GM18498 (cell line): ENCODE measurements at regions not wholly inside any gene's neighbourhood (a gene's known extent, or its start where the extent isn't known, plus 50 kb on each side); places are given as distances from the start of the nearest gene placed in this dataset.

ENCODE experiments used
- ATAC-seq: cut with Tn5 transposase; IDR thresholded peaks from one replicate; pipeline ENCODE4 v1.9.1; 2021; ENCODE audit warnings: mild to moderate bottlenecking, moderate library complexity; ENCODE audit not compliant: unreplicated experiment

DNA sequence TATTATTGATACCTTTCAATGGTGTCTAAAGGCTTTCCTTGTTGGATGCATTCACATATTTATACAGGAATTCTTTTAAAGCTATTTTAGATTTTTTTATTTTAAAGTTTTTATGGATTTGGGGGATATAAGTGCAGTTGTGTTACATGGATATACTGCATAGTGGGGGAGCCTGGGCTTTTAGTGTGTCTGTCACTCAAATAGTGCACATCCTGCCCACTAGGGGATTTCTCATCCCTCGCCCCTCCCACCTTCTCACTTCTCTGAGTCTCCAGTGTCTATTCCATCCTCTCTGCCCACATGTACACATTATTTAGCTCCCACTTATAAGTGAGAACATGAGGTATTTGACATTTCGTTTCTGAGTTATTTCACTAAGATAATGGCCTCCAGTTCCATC lies 154.0 kb upstream of the MKI67 start:
- no peak for ATAC-seq

DNA sequence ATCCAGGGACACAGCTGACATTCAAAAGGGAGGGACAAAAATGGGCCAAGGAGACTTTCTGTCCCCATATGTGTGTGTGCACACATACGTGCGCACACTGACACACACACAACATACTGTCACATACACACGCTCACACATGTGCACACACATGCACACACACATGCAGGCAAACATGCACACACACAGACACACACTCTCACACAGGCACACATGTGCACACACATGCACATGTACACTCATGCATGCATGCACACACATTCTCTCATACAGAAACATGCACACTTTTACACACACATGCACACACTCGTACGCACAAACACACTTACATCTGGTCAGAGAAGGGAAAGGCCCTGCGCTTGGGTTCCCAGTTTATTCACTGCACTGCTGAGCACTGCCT lies 155.1 kb upstream of the MKI67 start:
- ATAC-seq: no peak

DNA sequence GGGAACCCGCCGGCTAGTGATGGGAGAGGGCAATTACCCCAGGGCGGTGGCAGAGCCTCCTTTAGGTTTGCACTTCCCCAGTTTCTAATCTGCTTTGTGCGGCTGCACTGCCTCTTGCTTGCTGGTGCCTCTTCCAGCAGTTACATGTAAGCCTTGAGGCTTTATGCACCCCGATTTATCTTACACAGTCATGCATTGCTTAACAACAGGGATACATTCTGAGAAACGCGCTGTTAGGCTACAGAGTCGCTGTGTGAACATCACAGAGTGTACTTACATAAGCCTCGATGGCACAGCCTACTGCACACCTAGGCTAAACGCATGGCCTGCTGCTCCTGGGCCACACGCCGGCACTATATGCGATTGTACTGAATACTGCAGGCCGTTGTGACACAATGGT lies 155.6 kb upstream of the MKI67 start:
- ATAC-seq: no peak

DNA sequence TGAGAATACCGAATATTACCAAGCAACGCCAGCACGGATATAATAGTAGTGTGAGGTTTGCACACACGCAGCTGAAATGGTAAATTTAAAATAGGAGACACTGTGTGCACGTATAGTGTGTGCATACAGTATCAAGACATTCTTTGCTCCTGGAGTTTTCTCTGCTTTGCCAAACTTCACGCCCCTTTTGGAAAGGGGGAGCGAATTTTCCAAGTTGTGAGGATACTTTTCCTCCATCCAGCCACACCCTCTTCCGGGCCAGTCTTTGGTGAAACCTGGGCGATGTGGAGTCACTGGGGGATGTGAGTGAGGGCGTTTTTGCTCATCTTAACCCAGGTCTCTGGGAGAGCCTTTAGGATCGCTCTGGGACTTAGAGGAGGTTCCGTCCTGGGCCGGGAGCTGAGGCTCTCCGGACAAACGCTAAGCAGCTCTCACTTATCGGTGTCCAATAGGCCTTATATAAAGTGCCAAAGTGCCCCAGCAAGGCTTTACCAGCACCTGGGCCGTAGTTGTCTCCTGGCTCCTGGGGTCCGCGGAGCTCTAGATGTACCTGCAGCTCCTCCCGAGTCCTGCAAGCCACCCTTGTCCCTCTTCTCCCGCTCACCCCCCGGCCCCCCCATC lies 160.0 kb upstream of the MKI67 start:
- no peak for ATAC-seq

- no peak for ATAC-seq
These were observed 160.7 kb upstream of the MKI67 start for GRCh38 chr10:128286762-128287500.

- no peak for ATAC-seq
These were observed 161.7 kb upstream of the MKI67 start for GRCh38 chr10:128287921-128288320.

GRCh38 chr10:128289621-128290020 lies 163.4 kb upstream of the MKI67 start:
- ATAC-seq: no peak

- ATAC-seq: no peak
These were observed 168.8 kb upstream of the MKI67 start for GRCh38 chr10:128295003-128295402.

DNA sequence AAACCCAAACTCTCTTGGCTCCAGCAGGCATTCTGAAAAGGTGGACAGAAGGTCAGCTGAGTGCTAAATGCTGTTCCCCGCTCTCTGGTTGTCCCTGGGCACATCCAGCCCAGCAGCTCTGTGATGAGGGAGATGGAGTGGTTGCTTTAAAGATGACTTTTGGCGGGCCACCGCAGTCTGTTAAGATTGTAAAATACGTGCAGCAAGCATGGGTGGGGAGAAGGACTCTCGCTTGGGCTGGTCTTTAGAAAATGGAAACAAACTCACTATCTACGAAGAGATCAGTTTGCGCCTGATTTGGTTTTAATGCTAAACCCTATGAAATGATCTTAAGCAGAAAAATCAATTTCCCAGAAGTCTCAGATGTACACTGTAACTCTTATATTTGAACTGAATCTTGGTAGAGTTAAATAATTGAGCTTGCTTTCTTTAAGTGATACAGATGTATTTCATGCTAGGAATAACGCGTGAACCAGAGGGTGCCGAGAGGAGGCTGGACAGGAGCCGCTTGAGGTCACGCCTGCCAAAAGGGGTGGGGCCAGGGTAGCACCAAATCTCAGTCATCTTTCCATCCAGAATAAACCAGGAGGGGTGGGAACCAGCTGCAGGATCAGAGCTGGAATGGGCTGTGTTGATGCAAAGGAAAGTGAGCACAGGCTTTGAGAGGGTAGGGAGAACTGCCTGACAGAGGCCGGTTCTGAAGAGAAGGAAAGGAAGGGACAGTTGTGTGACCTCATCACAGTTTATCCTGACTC lies 170.2 kb upstream of the MKI67 start:
- ATAC-seq: no peak

DNA sequence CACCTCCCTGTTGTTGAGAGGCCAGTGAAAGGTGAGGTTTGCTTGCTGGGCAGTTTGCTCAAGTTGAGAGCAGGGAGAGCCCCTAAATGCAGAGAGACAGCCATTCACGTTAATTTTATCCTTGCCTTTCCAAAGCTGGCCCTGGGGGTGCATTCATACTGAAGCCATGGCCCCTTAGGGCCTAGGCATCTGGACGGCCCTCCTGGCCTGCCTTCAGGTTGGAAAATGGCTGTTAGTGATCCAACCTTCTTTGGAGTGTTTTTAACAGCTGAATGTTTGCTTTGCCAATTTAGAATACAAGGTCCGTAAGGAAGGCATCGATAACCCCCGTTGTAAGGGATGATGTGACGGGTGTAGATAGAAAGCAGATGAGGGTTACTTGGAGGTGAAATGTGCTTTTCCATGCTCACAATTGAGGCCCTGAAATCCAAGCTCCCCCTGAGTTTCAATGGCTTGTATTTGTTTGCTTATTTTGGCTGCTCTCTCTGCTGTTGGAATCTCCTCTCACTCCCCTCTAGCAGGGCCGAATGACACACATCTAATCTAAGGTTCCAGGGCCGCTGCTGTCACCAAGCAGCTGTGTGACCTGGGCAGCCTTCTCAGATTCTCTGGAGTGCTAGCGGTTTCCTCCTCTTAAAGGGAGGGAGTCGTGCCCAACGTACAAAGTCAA lies 171.6 kb upstream of the MKI67 start:
- no peak for ATAC-seq

DNA sequence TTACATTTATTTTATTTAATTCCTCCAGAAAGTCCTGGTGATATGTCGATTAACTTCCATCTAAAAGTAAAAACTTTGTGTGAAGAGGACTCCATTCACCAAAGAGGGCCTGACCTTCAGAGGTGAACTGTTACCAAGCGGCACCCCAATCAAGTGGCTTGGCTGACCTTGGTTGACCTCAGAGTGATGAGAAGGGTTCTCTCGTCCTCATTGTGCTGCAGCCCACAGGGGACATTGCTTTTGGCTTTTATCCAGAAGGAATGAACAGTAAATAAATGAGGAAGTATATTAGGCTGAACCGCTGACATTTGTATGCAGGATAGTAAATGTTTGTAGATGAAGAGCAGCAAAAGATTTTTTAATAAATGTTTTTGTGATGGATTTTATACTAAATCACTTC lies 172.4 kb upstream of the MKI67 start:
- no peak for ATAC-seq

DNA sequence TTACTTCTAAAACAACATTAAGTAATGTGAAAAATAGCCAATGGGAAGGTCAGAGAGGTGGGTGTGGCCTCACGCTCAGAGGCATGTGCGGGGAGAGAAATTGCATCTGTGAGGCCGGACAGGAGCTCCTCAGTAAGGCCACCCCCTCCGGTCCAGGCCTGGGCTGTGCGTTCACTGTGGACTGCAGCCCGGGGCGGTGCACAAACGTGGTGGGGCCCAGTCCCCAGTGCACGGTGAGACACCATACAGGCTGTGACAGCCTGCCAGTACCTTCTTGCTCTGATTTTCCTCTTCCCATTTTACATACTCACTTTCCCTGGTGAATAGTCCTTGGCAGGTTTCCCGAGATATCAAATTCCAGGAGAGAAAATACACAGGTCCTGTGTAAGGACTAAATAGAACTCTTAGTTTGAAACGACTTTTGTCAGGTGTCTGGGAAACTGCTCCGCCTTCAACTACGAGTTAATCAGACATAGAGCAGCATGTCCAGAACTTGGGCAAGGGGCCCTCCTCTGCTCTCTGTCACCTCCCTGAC lies 174.1 kb upstream of the MKI67 start:
- ATAC-seq: no peak

- ATAC-seq: no peak
These were observed 174.8 kb upstream of the MKI67 start for GRCh38 chr10:128301051-128301450.

GRCh38 chr10:128302808-128303207 lies 176.6 kb upstream of the MKI67 start:
- ATAC-seq: no peak

GRCh38 chr10:128304271-128304670 lies 178.0 kb upstream of the MKI67 start:
- no peak for ATAC-seq

GRCh38 chr10:128305601-128306345 lies 179.6 kb upstream of the MKI67 start:
- ATAC-seq: no peak

DNA sequence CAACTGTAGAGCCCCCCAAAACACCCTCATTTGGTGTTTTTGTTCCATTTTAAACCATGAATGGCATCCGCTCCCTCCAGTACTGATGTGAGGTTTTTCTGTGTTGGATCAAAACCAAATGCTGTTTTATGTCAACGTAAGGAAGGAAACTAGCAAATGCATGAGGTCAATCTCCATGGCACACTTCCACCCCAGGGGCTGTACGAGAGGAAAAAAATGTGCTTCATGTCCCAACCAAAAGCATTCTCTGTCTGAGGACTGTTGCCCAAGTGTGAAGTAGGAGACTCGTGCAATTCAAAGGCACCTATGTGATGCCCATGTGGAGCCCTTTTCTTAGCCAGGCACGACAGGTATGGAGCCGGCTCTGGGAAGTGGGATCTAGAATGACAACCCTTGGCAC lies 180.3 kb upstream of the MKI67 start:
- no peak for ATAC-seq

- no peak for ATAC-seq
These were observed 180.7 kb upstream of the MKI67 start for GRCh38 chr10:128306966-128307365.

DNA sequence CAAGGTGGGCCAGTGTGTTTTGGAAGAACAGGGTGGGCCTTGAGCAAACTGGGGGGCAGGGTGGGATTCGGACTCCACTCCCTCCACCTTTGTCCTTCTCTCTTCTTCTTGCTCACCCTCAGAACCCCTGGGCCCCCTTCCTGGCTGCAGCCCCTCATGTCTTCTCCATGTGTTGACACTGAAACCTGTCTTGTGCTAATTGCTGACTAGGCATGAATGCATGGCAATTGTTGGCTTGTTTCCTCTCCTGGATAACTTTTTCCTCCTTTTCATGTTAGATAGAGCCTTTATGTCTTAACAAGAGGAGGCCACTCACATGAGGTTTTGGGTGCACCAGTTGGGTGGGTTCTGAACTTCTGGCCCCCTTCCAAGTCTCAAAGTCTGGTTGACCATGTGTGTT lies 181.6 kb upstream of the MKI67 start:
- no peak for ATAC-seq

- ATAC-seq: no peak
These were observed 184.9 kb upstream of the MKI67 start for GRCh38 chr10:128310971-128311658.
